EL (cell line): ENCODE measurements at regions not wholly inside any gene's neighbourhood (a gene's known extent, or its start where the extent isn't known, plus 50 kb on each side); places are given as distances from the start of the nearest gene placed in this dataset.
"Not testable (repeated sequence)": the region's sequence is repeated elsewhere in the genome, so short reads cannot be mapped to it uniquely, and the experiment has no call there.

Experiments
- DNase-seq: peaks from one replicate; pipeline ENCODE4 v3.0.0-alpha.2; 2016

DNA sequence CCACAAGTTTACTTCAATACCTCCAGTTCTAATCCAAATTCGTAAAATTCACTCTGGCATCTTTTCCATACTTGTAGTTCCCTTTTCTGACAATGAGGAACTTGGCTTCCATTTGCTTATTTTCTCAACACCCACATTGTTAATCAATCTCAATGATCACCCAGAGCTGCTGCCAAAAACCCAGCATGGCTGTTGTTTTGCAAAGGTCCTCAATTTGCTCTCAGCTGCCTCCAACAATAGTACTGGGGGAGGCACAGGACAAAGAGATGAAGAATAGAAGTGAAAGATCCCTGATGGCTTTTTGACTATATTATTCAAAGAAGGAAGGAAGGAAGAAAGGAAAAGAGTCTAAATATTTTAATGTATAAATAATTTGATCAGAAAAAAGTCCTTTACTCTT lies 847.8 kb downstream of the RAPGEF2 start:
- DNase-seq, result no peak

DNA sequence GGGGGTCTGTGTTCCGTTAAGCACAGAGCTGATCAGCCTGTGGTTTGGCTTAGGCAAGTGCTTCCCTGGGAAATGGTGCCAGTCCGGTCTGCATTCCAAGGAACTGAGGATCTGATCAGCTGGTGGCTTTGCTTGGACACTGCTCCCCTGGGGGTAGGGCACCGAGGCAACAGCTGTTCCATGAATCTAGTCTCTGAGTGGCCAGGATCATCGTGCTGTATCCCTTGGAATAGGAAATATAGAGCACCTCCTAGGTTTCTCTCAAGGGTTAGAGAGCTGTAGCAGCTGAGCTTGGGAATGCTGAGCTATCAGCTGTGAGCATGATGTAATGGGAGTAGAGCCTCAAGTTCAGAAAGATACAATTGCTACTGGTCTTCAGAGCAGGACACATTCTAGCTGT lies 863.9 kb downstream of the RAPGEF2 start:
- DNase-seq, result no peak

DNA sequence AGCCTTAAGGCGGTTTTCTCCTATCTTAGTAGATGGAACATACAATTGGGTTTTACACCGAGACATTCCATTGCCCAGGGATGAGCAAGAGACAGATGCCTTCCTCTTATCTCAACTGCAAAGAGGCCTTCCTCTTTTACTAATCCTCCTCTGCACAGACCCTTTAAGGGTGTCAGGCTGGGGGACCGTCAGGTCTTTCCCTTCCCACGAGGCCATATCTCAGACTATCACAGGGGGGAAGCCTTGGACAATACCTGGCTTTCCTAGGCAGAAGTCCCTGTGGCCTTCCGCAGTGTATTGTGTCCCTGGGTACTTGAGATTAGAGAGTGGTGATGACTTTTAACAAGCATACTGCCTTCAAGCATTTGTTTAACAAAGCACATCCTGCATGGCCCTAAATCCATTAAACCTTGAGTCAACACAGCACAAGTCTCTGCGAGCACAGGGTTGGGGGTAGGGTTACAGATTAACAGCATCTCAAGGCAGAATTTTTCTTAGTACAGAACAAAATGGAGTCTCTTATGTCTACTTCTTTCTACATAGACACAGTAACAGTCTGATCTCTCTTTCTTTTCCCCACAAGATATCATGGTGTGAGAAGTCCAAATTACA lies 874.1 kb downstream of the RAPGEF2 start:
- DNase-seq, result not testable (repeated sequence)

- DNase-seq, result no peak
Observed at GRCh38 chr4:159977907-159978617, 875.2 kb downstream of the RAPGEF2 start.

GRCh38 chr4:159979351-159979750 lies 876.5 kb downstream of the RAPGEF2 start:
- no peak for DNase-seq

DNA sequence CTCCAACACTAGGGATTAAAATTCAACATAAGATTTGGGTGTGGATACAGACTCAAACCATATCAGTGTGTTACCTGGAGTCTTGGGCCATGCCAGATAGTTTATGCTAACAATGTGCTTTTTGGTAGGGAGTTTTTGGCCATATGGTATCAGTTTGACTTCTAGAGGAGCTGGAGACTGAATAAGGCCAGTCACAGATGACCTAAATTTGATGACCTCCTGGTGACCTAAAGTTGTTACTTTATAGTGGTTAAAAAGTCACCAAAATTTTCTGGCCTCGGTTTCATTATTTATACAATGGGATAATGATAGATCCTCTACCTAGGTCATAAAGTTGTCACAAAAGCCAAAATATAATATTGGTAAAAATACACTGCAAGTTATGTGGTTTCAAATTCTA lies 877.1 kb downstream of the RAPGEF2 start:
- DNase-seq, result no peak

DNA sequence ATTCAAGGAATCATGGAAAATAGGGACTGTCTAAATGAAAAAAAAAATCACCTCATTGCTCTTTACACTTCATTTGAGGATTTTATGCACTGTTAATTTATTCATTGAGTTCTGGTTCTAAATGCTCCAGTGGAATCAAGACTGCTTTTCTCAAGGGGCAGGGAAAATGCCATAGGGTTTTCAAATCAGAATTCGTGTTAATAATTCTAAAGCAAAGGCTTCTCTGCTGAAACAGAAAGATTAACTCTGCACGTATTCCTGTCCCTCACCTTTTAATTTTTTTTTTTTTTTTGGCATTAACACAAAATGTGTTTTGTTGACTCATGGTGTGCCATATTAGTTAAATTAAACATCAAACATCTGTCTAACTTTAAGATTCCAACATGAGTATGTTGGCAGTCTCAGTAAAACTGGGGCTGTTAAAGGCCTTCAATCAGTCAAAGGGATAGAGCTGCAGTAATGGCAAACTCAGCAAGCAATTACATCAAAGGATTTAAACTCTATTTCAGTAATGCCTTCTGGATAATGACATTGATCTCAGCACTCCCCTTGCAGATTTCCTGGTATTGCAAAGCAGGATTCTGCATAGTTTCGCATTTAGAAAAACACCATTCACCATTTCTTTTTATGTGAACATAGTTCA lies 878.1 kb downstream of the RAPGEF2 start:
- no peak for DNase-seq

DNA sequence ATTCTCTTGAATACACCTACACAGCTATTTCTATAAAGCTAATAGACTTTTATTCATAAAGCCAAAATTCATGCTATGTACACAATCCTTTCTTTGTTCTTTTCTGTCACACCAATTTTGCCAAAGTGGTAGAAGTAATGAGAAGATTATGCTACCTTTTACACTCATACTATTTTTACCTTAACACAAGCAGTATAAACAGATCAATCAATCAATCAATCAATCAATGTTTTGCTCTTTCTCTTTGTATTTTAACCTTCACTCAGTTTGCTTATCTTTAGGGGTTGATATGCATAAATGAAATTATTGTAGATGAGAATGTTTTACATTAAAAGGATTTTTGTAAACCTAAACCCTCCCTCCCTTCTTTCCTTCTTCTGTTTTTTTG lies 878.6 kb downstream of the RAPGEF2 start:
- no peak for DNase-seq

DNA sequence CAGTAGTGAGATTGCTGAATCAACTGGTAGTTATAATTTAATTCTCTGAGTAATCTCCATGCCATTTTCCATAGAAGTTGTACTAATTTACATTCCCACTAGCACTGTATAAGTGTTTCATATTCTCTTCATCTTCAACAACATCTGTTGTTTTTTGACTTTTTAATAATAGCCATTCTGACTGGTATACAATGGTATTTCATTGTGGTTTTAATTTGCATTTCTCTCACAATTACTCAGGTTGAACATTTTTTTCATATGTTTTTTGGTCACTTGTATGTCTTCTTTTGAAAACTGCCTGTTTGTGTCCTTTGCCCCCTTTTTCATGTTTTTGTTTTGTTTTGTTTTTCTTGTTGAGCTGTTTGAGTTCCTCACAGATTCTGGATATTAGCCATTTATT lies 880.2 kb downstream of the RAPGEF2 start:
- DNase-seq, result no peak

- no peak for DNase-seq
Observed at GRCh38 chr4:160009656-160010493, 907.0 kb downstream of the RAPGEF2 start.

DNA sequence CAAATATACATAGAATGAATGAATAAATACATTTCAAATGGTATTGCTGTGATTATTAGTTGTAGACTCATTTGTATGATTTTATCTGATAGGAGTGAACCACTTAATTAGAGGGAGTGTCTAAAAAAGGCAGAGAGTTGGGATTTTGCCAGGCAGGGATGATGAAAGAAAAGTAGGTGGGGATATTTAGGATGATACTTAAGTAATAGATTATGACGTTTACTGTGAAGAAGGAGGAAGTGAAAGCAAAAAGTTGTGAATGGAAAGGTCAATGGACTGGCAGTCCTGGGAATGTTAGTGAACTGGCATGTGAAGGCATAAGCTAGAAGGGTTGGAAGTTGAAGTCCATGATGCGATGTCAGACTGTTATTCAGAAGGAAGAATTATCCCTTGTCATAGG lies 917.1 kb downstream of the RAPGEF2 start:
- DNase-seq, result no peak

GRCh38 chr4:160020804-160021203 lies 917.9 kb downstream of the RAPGEF2 start:
- no peak for DNase-seq

- DNase-seq, result no peak
Observed at GRCh38 chr4:160021870-160022269, 919.0 kb downstream of the RAPGEF2 start.

DNA sequence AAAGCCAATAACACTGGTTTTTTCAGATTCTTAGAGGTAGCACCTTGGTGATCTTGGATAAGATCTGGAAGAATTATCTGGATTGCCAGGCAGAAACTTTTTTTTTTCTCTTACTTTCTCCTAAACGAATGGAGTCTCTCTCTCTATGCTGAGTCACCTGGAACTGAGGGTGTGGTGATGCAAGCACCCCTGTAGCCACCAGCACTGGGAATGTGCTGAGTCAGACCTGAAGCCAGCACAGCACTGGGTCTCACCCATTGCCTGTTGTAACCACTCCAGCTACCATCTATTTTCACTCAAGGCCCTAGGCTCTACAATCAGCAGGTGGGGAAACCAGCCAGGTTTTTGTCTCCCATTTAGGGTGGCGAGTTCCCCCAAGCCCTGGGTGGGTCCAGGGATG lies 923.8 kb downstream of the RAPGEF2 start:
- no peak for DNase-seq

DNA sequence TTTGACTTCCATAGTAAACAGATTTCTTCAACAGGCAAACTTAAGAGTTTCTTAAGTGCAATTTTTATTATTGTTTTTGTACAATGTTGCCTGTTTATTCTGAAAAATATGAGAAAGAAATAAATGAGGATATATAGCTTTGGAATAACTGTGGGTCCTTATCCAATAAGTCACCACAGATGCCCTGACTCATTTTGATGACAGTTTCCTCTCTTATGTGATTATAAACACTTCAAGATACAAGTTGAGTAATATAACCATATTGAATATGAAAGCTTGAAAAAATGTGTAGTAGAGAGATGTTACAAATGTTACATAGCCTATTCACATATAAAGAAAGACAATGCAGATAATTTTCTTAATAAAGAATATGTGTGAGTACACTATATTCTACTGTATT lies 931.6 kb downstream of the RAPGEF2 start:
- DNase-seq, result no peak

DNA sequence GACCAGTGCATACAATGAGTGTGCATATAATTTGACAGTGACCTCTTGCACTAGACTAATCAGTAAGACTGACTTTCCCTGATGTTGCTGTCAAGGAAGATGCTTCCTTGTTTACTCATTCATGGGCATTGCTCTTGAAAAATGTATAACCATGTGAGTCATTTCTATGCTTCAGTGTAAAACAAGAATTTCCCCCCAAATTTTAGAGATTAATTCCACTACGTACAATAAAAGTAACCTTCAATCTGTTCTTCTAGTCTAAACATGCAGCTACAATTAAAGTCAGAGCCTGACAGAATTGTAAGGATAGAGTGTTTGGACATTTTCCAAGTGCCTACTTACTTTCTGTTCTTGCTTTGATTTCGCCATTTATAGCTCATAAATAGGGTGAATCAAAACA lies 935.7 kb downstream of the RAPGEF2 start:
- DNase-seq, result no peak

- no peak for DNase-seq
Observed at GRCh38 chr4:160044693-160045092, 941.8 kb downstream of the RAPGEF2 start.

DNA sequence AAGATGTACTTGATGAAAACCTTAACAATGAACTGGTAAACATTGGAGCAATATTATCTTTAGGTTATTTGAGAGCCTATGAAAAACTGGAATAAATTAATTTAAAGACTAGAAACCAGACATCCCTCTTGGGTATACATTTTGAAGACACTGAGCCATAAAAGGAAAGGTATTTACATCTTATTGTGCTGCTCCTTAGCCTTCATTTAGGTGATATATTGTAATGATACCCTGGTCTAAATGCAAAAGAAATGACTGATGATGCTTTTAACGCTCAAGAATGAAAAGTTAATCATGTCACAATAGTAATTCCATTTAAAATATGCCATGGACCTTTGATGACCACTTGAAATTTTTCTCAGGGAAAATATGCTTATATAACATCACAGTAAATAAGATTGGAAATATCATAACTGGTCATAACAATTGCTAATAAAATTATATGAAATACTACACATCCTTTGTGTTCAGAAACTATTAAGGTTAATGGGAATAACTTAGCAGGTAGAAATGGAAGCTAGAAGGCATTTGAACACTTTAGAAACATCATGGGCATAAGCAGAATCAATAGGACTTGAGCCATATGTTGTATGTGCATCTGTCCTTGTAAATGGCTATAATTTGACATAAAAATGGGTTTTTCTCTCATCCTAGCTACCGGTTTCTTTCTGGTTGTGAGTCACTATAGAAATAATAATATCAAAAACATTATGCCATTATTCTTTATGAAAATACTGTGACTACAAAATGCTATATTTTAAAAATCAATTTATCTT lies 979.7 kb downstream of the RAPGEF2 start:
- no peak for DNase-seq

GRCh38 chr4:160091631-160092030 lies 988.8 kb downstream of the RAPGEF2 start:
- DNase-seq, result no peak

- DNase-seq, result no peak
Observed at GRCh38 chr4:160100316-160100715, 997.4 kb downstream of the RAPGEF2 start.

- DNase-seq, result no peak
Observed at GRCh38 chr4:160110891-160111290, 1008.0 kb downstream of the RAPGEF2 start.

DNA sequence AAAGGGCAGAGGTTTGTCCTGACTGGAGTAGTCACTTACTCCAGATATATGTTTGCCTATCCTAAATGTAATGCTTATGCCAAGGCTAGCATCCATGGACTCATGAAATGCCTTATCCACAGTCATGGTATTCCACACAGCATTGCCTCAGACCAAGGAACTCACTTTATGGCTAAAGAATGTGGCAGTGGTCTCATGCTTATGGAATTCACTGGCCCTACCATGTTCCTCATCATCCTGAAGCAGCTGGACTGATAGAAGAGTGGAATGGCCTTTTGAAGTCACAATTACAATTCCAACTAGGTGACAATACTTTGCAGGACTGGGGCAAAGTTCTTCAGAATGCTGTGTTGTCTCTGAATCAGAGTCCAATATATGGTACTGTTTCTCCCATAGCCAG lies 1014.8 kb downstream of the RAPGEF2 start:
- DNase-seq, result no peak
